ENCODE measurements at regions not wholly inside any gene's neighbourhood (a gene's known extent, or its start where the extent isn't known, plus 50 kb on each side); places are given as distances from the start of the nearest gene placed in this dataset.

- no peak for DNase-seq (ENCODE audit: low read depth)
- Histone ChIP-seq H3K4me1 (ENCODE audit: control insufficient read depth, insufficient read depth, low read length) (no peaks in the 10 kb centered on the region), H3K9ac (ENCODE audit: low read length) (no peak overlapping the region), H3K27me3 (replicated peaks; ENCODE audit: control insufficient read depth, insufficient read depth, low read length) (no peaks in the 10 kb centered on the region), H3K36me3 (ENCODE audit: control insufficient read depth, insufficient read depth, low read length, severe bottlenecking) (no peaks in the 10 kb centered on the region), H3K9me3 (ENCODE audit: control insufficient read depth, low read length) (peaks cover 7% of the 10 kb centered on the region), H3K4me3 (ENCODE audit: low read length) (no peak overlapping the region)
These were observed 173.4 kb upstream of the PSMD7 start for GRCh38 chr16:74123195-74123594.

- no peak overlapping the region for H3K4me3 ChIP-seq (ENCODE audit: low read length)
- no peak overlapping the region for H3K9ac ChIP-seq (ENCODE audit: low read length)
- H3K9me3 ChIP-seq (ENCODE audit: control insufficient read depth, low read length): no peaks in the 10 kb centered on the region
- no peak for DNase-seq (ENCODE audit: low read depth)
- no peaks in the 10 kb centered on the region for H3K27me3 ChIP-seq (replicated peaks; ENCODE audit: control insufficient read depth, insufficient read depth, low read length)
- H3K36me3 ChIP-seq (ENCODE audit: control insufficient read depth, insufficient read depth, low read length, severe bottlenecking): no peaks in the 10 kb centered on the region
- H3K4me1 ChIP-seq (ENCODE audit: control insufficient read depth, insufficient read depth, low read length): no peaks in the 10 kb centered on the region
These were observed 178.8 kb upstream of the PSMD7 start for GRCh38 chr16:74117798-74118197.

GRCh38 chr16:74113545-74113944 lies 183.1 kb upstream of the PSMD7 start:
- Histone ChIP-seq H3K36me3 (ENCODE audit: control insufficient read depth, insufficient read depth, low read length, severe bottlenecking) (no peaks in the 10 kb centered on the region), H3K9me3 (ENCODE audit: control insufficient read depth, low read length) (no peaks in the 10 kb centered on the region), H3K4me1 (ENCODE audit: control insufficient read depth, insufficient read depth, low read length) (no peaks in the 10 kb centered on the region), H3K27me3 (replicated peaks; ENCODE audit: control insufficient read depth, insufficient read depth, low read length) (no peaks in the 10 kb centered on the region), H3K9ac (ENCODE audit: low read length) (no peak overlapping the region), H3K4me3 (ENCODE audit: low read length) (no peak overlapping the region)
- DNase-seq (ENCODE audit: low read depth): no peak

GRCh38 chr16:74111456-74111982 lies 185.1 kb upstream of the PSMD7 start:
- DNase-seq (ENCODE audit: low read depth): no peak

DNA sequence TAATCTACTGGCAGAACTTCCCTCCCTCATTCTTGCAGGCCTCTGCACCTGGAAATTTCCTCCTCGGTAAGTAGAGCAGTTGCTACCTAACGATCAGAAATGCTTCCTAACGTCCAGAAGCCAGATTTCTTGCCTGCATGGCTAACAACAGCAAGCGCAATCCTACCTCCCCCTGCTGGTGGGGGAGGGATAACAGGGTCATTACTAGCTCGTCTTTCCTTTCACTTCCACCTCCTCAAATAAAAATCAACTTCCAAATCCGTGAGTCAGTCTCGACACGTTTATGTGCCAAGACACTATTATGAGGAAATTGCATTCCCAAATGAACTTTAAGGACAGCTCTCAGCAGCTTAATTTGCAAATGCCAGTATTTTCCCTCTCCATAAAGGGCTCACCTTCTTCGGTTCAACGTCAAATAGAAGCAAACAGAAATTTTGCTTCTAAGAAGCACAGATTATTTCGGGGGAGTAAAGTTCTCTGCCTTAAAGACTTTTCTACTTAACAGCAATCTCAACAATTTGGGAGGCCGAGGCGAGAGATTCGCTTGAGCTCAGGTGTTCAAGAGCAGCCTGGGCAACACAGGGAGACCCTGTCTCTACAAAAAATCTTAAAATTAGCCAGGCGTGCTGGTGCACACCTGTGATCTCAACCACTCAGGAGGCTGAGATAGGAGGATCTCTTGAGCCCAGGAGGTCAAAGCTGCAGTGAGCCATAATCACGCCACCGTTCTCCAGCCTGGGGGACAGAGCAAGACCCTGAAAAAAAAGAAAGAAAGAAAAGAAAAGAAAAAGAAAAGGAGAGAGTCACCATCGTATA lies 188.6 kb upstream of the PSMD7 start:
- no peaks in the 10 kb centered on the region for H3K9me3 ChIP-seq (ENCODE audit: control insufficient read depth, low read length)
- peak overlapping the region; percentile 64 for H3K4me3 ChIP-seq (ENCODE audit: low read length)
- H3K9ac ChIP-seq (ENCODE audit: low read length): no peak overlapping the region
- peaks cover 4% of the 10 kb centered on the region for H3K4me1 ChIP-seq (ENCODE audit: control insufficient read depth, insufficient read depth, low read length)
- peak; percentile 7 for DNase-seq (ENCODE audit: low read depth)
- H3K27me3 ChIP-seq (replicated peaks; ENCODE audit: control insufficient read depth, insufficient read depth, low read length): no peaks in the 10 kb centered on the region
- H3K36me3 ChIP-seq (ENCODE audit: control insufficient read depth, insufficient read depth, low read length, severe bottlenecking): no peaks in the 10 kb centered on the region

More at GRCh38 chr16:74111456-74111982, 185.1 kb upstream of the PSMD7 start:
- peaks cover 4% of the 10 kb centered on the region for H3K4me1 ChIP-seq (ENCODE audit: control insufficient read depth, insufficient read depth, low read length)
- no peak overlapping the region for H3K4me3 ChIP-seq (ENCODE audit: low read length)
- H3K9ac ChIP-seq (ENCODE audit: low read length): no peak overlapping the region
- H3K36me3 ChIP-seq (ENCODE audit: control insufficient read depth, insufficient read depth, low read length, severe bottlenecking): no peaks in the 10 kb centered on the region
- no peaks in the 10 kb centered on the region for H3K9me3 ChIP-seq (ENCODE audit: control insufficient read depth, low read length)
- no peaks in the 10 kb centered on the region for H3K27me3 ChIP-seq (replicated peaks; ENCODE audit: control insufficient read depth, insufficient read depth, low read length)

DNA sequence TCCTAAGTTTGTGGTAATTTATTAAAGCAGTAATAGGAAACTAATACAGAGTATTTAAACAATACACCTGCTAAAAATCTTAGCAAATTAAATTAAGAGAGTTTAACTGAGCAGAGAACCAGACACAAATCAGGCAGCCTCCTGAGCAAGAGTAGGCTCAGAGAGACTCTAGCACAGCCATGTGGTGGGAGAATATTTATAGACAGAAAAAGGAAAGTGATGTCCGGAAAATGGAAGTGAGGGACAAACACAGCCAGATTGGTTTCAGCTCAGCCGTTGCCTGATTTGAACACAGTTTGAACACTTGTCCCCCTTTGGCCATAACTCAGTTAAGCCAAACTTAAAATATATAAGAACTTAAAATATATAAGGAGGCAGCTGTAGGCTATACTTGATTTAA lies 192.6 kb upstream of the PSMD7 start:
- Histone ChIP-seq H3K4me1 (ENCODE audit: control insufficient read depth, insufficient read depth, low read length) (peaks cover 4% of the 10 kb centered on the region), H3K9ac (ENCODE audit: low read length) (no peak overlapping the region), H3K9me3 (ENCODE audit: control insufficient read depth, low read length) (no peaks in the 10 kb centered on the region), H3K27me3 (replicated peaks; ENCODE audit: control insufficient read depth, insufficient read depth, low read length) (no peaks in the 10 kb centered on the region), H3K4me3 (ENCODE audit: low read length) (no peak overlapping the region), H3K36me3 (ENCODE audit: control insufficient read depth, insufficient read depth, low read length, severe bottlenecking) (no peaks in the 10 kb centered on the region)
- no peak for DNase-seq (ENCODE audit: low read depth)

DNA sequence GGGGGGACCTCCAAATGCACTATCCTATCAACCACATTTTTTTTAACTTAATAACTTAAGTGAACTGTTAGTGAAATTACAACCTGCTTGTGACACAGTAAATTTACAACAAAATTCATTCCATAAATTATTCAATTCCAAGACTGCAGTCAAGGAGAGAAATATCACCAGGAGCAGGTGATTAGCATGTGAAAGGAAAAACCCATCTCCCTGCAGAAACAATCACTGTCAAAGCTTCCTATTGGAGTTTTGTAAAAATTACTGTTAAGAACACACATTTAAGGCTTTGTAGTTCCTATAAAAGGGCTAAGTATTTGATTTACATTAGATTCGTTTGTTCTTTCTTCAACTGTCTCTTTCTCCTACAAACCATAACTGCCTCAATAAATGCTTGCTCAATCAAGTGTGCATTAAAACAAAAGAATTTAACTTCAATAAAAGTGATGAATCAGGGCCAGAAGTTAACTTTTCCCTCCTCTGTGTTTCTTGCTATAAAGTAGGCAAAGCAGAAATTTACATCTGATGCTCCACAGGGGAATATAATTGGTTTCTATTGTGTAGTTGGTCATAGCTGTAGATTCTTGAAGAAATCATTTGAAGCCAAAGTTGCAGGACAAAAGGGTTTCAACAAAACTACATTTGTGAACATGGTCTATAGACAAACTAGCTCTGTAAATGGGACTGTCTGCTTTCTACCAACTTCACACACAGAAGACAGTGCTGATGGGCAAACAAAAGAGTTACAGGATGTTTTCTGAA lies 195.1 kb upstream of the PSMD7 start:
- no peak for DNase-seq (ENCODE audit: low read depth)
- H3K4me3 ChIP-seq (ENCODE audit: low read length): no peak overlapping the region

DNA sequence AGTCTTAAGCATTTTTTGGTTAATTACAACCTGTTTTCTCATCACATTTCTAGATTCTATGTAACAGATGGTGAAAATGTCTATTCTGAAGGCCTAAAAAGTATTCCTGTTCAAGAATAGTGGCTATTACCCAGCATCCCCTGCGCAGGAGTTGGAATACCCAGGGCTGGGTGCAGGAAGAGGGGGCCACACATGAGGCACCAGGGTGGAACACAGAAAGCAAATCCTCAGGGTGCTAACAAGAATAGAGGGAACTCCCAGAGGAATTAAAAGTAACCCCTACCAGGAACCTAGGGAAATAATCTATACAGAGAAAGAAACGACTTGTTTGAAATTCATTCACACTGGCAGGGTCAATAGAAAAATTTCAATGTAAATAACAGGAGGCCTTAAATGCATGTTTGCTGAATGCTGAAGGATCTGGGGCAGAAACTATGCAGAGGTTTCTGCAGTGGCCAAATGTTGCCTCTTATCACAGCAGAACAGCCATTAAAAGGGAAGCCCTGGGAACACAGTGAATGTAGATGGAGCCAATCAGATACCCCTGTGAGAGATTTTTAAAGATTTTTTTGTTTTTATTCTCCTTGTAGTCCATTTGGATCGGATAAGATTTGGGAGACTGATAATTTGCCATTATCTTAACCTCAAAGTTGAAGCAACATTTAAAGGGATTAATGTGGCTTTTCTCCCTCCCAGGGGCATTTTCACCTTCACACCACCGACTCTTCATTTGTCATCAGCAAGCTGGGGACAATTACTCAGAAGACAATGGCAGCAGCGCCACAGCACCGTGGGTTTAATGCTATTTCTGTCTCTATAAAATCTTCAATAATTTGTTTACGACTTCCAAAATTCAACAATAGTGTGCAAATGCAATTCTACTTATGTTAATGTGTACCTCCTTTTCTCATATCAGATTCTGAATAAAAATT lies 196.0 kb upstream of the PSMD7 start:
- Histone ChIP-seq H3K4me3 (ENCODE audit: low read length) (no peak overlapping the region), H3K36me3 (ENCODE audit: control insufficient read depth, insufficient read depth, low read length, severe bottlenecking) (no peaks in the 10 kb centered on the region)
- DNase-seq (ENCODE audit: low read depth): no peak

More for the DNA sequence above, 195.1 kb upstream of the PSMD7 start:
- no peaks in the 10 kb centered on the region for H3K4me1 ChIP-seq (ENCODE audit: control insufficient read depth, insufficient read depth, low read length)
- H3K9me3 ChIP-seq (ENCODE audit: control insufficient read depth, low read length): no peaks in the 10 kb centered on the region
- no peak overlapping the region for H3K9ac ChIP-seq (ENCODE audit: low read length)
- no peaks in the 10 kb centered on the region for H3K36me3 ChIP-seq (ENCODE audit: control insufficient read depth, insufficient read depth, low read length, severe bottlenecking)
- no peaks in the 10 kb centered on the region for H3K27me3 ChIP-seq (replicated peaks; ENCODE audit: control insufficient read depth, insufficient read depth, low read length)

DNA sequence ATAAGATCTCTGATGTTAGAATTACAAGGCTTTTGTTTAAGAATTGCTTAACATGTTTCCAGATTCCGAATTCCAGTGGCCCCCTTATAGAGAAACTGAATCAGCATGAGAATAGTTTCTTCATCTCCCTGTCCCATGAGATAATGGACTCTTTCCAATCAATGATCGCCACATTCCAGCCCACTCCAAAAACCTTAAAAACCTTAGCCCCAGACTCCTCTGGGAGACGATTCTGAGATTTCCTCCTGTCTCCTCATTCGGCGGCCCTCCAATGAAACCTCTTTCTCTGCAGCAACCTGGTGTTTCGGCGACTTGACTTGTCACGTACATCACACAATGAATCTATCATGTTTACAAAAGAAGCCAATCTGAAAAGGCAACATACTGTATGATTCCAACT lies 197.1 kb upstream of the PSMD7 start:
- H3K27me3 ChIP-seq (replicated peaks; ENCODE audit: control insufficient read depth, insufficient read depth, low read length): no peaks in the 10 kb centered on the region
- no peaks in the 10 kb centered on the region for H3K36me3 ChIP-seq (ENCODE audit: control insufficient read depth, insufficient read depth, low read length, severe bottlenecking)
- no peak overlapping the region for H3K9ac ChIP-seq (ENCODE audit: low read length)
- no peaks in the 10 kb centered on the region for H3K4me1 ChIP-seq (ENCODE audit: control insufficient read depth, insufficient read depth, low read length)
- no peak overlapping the region for H3K4me3 ChIP-seq (ENCODE audit: low read length)
- no peaks in the 10 kb centered on the region for H3K9me3 ChIP-seq (ENCODE audit: control insufficient read depth, low read length)
- no peak for DNase-seq (ENCODE audit: low read depth)

More for the DNA sequence above, 196.0 kb upstream of the PSMD7 start:
- Histone ChIP-seq H3K9me3 (ENCODE audit: control insufficient read depth, low read length) (no peaks in the 10 kb centered on the region), H3K4me1 (ENCODE audit: control insufficient read depth, insufficient read depth, low read length) (no peaks in the 10 kb centered on the region), H3K9ac (ENCODE audit: low read length) (no peak overlapping the region), H3K27me3 (replicated peaks; ENCODE audit: control insufficient read depth, insufficient read depth, low read length) (no peaks in the 10 kb centered on the region)

GRCh38 chr16:74094962-74095361 lies 201.7 kb upstream of the PSMD7 start:
- no peaks in the 10 kb centered on the region for H3K36me3 ChIP-seq (ENCODE audit: control insufficient read depth, insufficient read depth, low read length, severe bottlenecking)
- no peak for DNase-seq (ENCODE audit: low read depth)

More at GRCh38 chr16:74094962-74095361, 201.7 kb upstream of the PSMD7 start:
- Histone ChIP-seq H3K9ac (ENCODE audit: low read length) (no peak overlapping the region), H3K27me3 (replicated peaks; ENCODE audit: control insufficient read depth, insufficient read depth, low read length) (no peaks in the 10 kb centered on the region), H3K4me1 (ENCODE audit: control insufficient read depth, insufficient read depth, low read length) (no peaks in the 10 kb centered on the region), H3K4me3 (ENCODE audit: low read length) (no peak overlapping the region), H3K9me3 (ENCODE audit: control insufficient read depth, low read length) (no peaks in the 10 kb centered on the region)

Data from adipocyte (in vitro differentiated cells).